IMR-90 (cell line): ENCODE measurements at regions not wholly inside any gene's neighbourhood (a gene's known extent, or its start where the extent isn't known, plus 50 kb on each side); places are given as distances from the start of the nearest gene placed in this dataset.

Source experiments
- ATAC-seq: fragments of 200-7000 bp; cut with Tn5 transposase; 2 replicates; pipeline ENCODE4 v1.9.1; 2020; ENCODE audit warnings: low read depth, mild to moderate bottlenecking, moderate library complexity
- BruUV-seq: library from RNA; stranded (reverse); fragments of 400-500 nt; replicated peaks from 2 replicates; lab custom pipeline; 2021; lab: Mats Ljungman, UMichigan
- CTCF ChIA-PET: fragments of 300-600 bp; formaldehyde crosslinking; extraction: SDS; loops from one replicate; lab custom pipeline; 2021; ENCODE audit warnings: antibody characterized with exemption; lab: Yijun Ruan, JAX
- POLR2A ChIA-PET: fragments of 300-600 bp; sonication (Branson Sonifier 250); formaldehyde crosslinking; loops from one replicate; lab custom pipeline; 2022; ENCODE audit warnings: antibody characterized with exemption; ENCODE audit not compliant: unreplicated experiment; lab: Charles Lee
- DNase-seq: peaks from one replicate; pipeline ENCODE4 v3.0.0; 2013
- H2AFZ ChIP-seq: replicated peaks from 2 replicates; pipeline ENCODE3; 2013; ENCODE audit warnings: low read length, mild to moderate bottlenecking; ENCODE audit not compliant: poor library complexity
- H2AK5ac ChIP-seq: 2 replicates; pipeline ENCODE4 v1.6.1; 2013; ENCODE audit warnings: low read depth, low read length, inconsistent platforms
- H2AK9ac ChIP-seq: replicated peaks from 2 replicates; pipeline ENCODE3; 2013; ENCODE audit warnings: mild to moderate bottlenecking, low read depth, low read length, moderate library complexity; ENCODE audit not compliant: poor library complexity
- H2BK120ac ChIP-seq: 2 replicates; pipeline ENCODE4 v1.6.1; 2013; ENCODE audit warnings: low read depth, low read length, inconsistent platforms
- H2BK15ac ChIP-seq: 3 replicates; pipeline ENCODE4 v1.6.1; 2013; ENCODE audit warnings: low read depth, low read length, inconsistent platforms
- H2BK20ac ChIP-seq: 2 replicates; pipeline ENCODE4 v1.6.1; 2013; ENCODE audit warnings: low read depth, mild to moderate bottlenecking, inconsistent platforms, low read length, moderate library complexity
- H2BK5ac ChIP-seq: 2 replicates; pipeline ENCODE4 v1.6.1; 2013; ENCODE audit warnings: mild to moderate bottlenecking, low read depth, low read length, inconsistent platforms; ENCODE audit not compliant: poor library complexity, severe bottlenecking
- H3K14ac ChIP-seq: replicated peaks from 2 replicates; pipeline ENCODE4 v1.6.1; 2013; ENCODE audit warnings: low read depth, low read length, inconsistent platforms
- H3K18ac ChIP-seq: 2 replicates; pipeline ENCODE4 v1.6.1; 2013; ENCODE audit warnings: low read depth, low read length, control low read depth
- H3K23ac ChIP-seq: 2 replicates; pipeline ENCODE4 v1.6.1; 2013; ENCODE audit warnings: low read depth, low read length, inconsistent platforms
- H3K27ac ChIP-seq: 2 replicates; pipeline ENCODE4 v1.5.1; 2013; ENCODE audit warnings: mild to moderate bottlenecking, control low read depth, low read length; ENCODE audit not compliant: insufficient read depth
- H3K27me3 ChIP-seq: 2 replicates; pipeline ENCODE4 v1.6.1; 2013; ENCODE audit warnings: low read length; ENCODE audit not compliant: control insufficient read depth, insufficient read depth
- H3K36me3 ChIP-seq: 2 replicates; pipeline ENCODE4 v1.6.1; 2013; ENCODE audit warnings: low read length, mixed read lengths; ENCODE audit not compliant: control insufficient read depth, insufficient read depth
- H3K4ac ChIP-seq: 2 replicates; pipeline ENCODE4 v1.6.1; 2013; ENCODE audit warnings: low read depth, low read length, inconsistent platforms
- H3K4me1 ChIP-seq: 2 replicates; pipeline ENCODE4 v1.6.1; 2013; ENCODE audit warnings: low read length, mixed read lengths; ENCODE audit not compliant: control insufficient read depth, insufficient read depth
- H3K4me2 ChIP-seq: 2 replicates; pipeline ENCODE4 v1.6.1; 2013; ENCODE audit warnings: low read depth, mild to moderate bottlenecking, control low read depth, low read length, moderate library complexity
- H3K4me3 ChIP-seq: 2 replicates; pipeline ENCODE4 v1.5.1; 2013; ENCODE audit warnings: low read depth, mild to moderate bottlenecking, control low read depth, low read length, moderate library complexity; ENCODE audit not compliant: insufficient read depth
- H3K56ac ChIP-seq: 2 replicates; pipeline ENCODE4 v1.6.1; 2013; ENCODE audit warnings: low read length, inconsistent platforms; ENCODE audit not compliant: insufficient read depth; ENCODE audit errors: extremely low read depth
- H3K79me1 ChIP-seq, 2 experiments: 2 replicates each; pipeline ENCODE4 v1.6.1; 2013; ENCODE audit warnings: low read length in 2 of 2, inconsistent platforms in 1 of 2, low read depth in 1 of 2
- H3K9ac ChIP-seq: 2 replicates; pipeline ENCODE4 v1.6.1; 2013; ENCODE audit warnings: low read depth, low read length, control low read depth
- H3K9me1 ChIP-seq: 2 replicates; pipeline ENCODE4 v1.6.1; 2013; ENCODE audit warnings: low read length, inconsistent platforms; ENCODE audit not compliant: insufficient read depth
- H3K9me3 ChIP-seq: 2 replicates; pipeline ENCODE4 v1.6.1; 2013; ENCODE audit warnings: low read length; ENCODE audit not compliant: control insufficient read depth, insufficient read depth
- H4K20me1 ChIP-seq: 2 replicates; pipeline ENCODE4 v1.6.1; 2013; ENCODE audit warnings: low read length, inconsistent platforms; ENCODE audit not compliant: insufficient read depth
- H4K5ac ChIP-seq: 2 replicates; pipeline ENCODE4 v1.6.1; 2013; ENCODE audit warnings: mild to moderate bottlenecking, low read depth, low read length, control low read depth
- H4K8ac ChIP-seq, 2 experiments: 2 replicates each; pipeline ENCODE4 v1.6.1; 2013; ENCODE audit warnings: low read depth in 2 of 2, low read length in 2 of 2, control low read depth in 1 of 2, inconsistent platforms in 1 of 2
- H4K91ac ChIP-seq: 2 replicates; pipeline ENCODE4 v1.6.1; 2013; ENCODE audit warnings: low read depth, low read length, inconsistent platforms; ENCODE audit not compliant: insufficient read depth
- BHLHE40 ChIP-seq: fragments of 150-350 bp; IDR thresholded peaks from 2 replicates; pipeline ENCODE4 v1.6.1; 2016; ENCODE audit warnings: mild to moderate bottlenecking, low read depth, low read length
- CHD1 ChIP-seq: IDR thresholded peaks from 2 replicates; pipeline ENCODE4 v1.6.1; 2012; ENCODE audit warnings: low read depth, low read length, improper control_type of control experiment
- ELK1 ChIP-seq: fragments of 150-350 bp; IDR thresholded peaks from 2 replicates; pipeline ENCODE4 v1.6.1; 2016; ENCODE audit warnings: low read depth, mild to moderate bottlenecking, low read length, moderate library complexity, borderline replicate concordance
- MAFK ChIP-seq: IDR thresholded peaks from 2 replicates; pipeline ENCODE4 v1.6.1; 2012; ENCODE audit warnings: low read depth, low read length, improper control_type of control experiment
- MAZ ChIP-seq: IDR thresholded peaks from 2 replicates; pipeline ENCODE4 v1.6.1; 2012; ENCODE audit warnings: low read depth, mild to moderate bottlenecking, low read length, improper control_type of control experiment, moderate library complexity, borderline replicate concordance
- POLR2A ChIP-seq: IDR thresholded peaks from 2 replicates; pipeline ENCODE4 v1.6.1; 2012; ENCODE audit warnings: mild to moderate bottlenecking, low read depth, low read length
- RAD21 ChIP-seq: IDR thresholded peaks from 2 replicates; pipeline ENCODE4 v1.6.1; 2012; ENCODE audit warnings: low read length, improper control_type of control experiment
- RCOR1 ChIP-seq: IDR thresholded peaks from 2 replicates; pipeline ENCODE4 v1.6.1; 2012; ENCODE audit warnings: mild to moderate bottlenecking, low read length, improper control_type of control experiment; ENCODE audit not compliant: insufficient replicate concordance
- RFX5 ChIP-seq: IDR thresholded peaks from 2 replicates; pipeline ENCODE4 v1.8.0; 2012; ENCODE audit warnings: low read depth, mild to moderate bottlenecking, low read length, moderate library complexity
- SMC3 ChIP-seq: fragments of 150-350 bp; IDR thresholded peaks from 2 replicates; pipeline ENCODE4 v1.6.1; 2016; ENCODE audit warnings: low read depth, mild to moderate bottlenecking, antibody characterized with exemption, low read length, moderate library complexity
- WGBS, 2 experiments: methylation state at CpG; one replicate each; pipeline versions ENCODE4 v1.1.5 to v1.1.7; 2013; ENCODE audit warnings: missing lambda C conversion rate in 2 of 2; ENCODE audit not compliant: insufficient read length in 1 of 2; ENCODE audit errors: extremely low coverage in 2 of 2; 5-methylcytosine and 5-hydroxymethylcytosine counted together
- dilution Hi-C: fragments of 300-500 bp; cut with HindIII; formaldehyde crosslinking; loops from one replicate; pipeline ENCODE4 v1.14.3; 2018; ENCODE audit warnings: low sequenced_read_pairs; ENCODE audit not compliant: unreplicated experiment
- in situ Hi-C: fragments of 300-500 bp; cut with MboI; formaldehyde crosslinking; loops from 3 replicates; pipeline ENCODE4 v1.14.3; 2019; ENCODE audit warnings: low sequenced_read_pairs, inconsistent platforms, mixed read lengths
- intact Hi-C: fragments of 100-400 bp; cut with micrococcal nuclease; formaldehyde crosslinking; loops from 2 replicates; pipeline ENCODE4 v1.10.0; 2022

DNA sequence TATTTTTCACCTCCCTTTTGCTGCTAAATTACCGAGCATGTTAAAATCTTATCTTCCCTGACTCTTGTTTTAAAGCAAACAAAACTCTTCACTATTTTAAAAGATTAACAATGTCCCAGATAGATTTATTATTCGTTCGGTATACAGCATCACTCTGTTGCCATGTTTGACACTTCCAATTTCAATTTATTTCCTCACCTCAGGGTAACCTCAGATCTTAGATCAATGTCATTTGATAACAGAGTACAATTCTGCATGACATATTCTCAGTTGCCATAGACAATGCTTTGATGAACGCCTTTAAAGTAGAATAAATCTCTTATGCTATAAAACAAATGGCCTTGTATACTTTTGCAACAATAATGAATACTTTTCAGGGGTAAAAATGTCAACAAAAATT lies 1078.1 kb upstream of the IGFBP7 start:
- Histone ChIP-seq H2BK15ac (no peak overlapping the region), H3K4ac (no peak overlapping the region)

More for the DNA sequence above, 1078.1 kb upstream of the IGFBP7 start:
- H2AFZ ChIP-seq, result no peak overlapping the region
- H4K91ac ChIP-seq, result no peak overlapping the region
- no peak overlapping the region for H3K14ac ChIP-seq
- intact Hi-C loops, result no loop called here
- H3K56ac ChIP-seq, result no peak overlapping the region
- H3K9me1 ChIP-seq, result no peaks in the 10 kb centered on the region
- no peak overlapping the region for H3K4me3 ChIP-seq
- no peak overlapping the region for H2BK5ac ChIP-seq
- H3K27me3 ChIP-seq, result no peaks in the 10 kb centered on the region
- H3K4me2 ChIP-seq, result no peak overlapping the region
- in situ Hi-C loops, result no loop called here
- WGBS, 2 experiments, result no CpG with 5 or more reads among the region's 4 CpGs
- H3K4me1 ChIP-seq, result no peaks in the 10 kb centered on the region
- DNase-seq, result no peak
- no peak overlapping the region for H2BK120ac ChIP-seq
- H2AK9ac ChIP-seq, result no peak overlapping the region
- TF ChIP-seq MAFK (no peak), MAZ (no peak), ELK1 (no peak), RFX5 (no peak), RCOR1 (no peak), SMC3 (no peak), RAD21 (no peak), BHLHE40 (no peak), POLR2A (no peak), CHD1 (no peak)
- no peaks in the 10 kb centered on the region for H4K20me1 ChIP-seq
- ATAC-seq, result no peak
- no peaks in the 10 kb centered on the region for H3K79me1 ChIP-seq
- no peaks in the 10 kb centered on the region for H3K36me3 ChIP-seq
- POLR2A ChIA-PET, result no interaction called here
- H3K9ac ChIP-seq, result no peak overlapping the region
- no peak overlapping the region for H3K23ac ChIP-seq
- peaks cover 9% of the 10 kb centered on the region for H3K9me3 ChIP-seq
- H4K8ac ChIP-seq, result no peak overlapping the region
- no peak overlapping the region for H2BK20ac ChIP-seq
- CTCF ChIA-PET, result no interaction called here
- H3K18ac ChIP-seq, result no peak overlapping the region
- BruUV-seq, result no TSS peak
- dilution Hi-C loops, result no loop called here
- H2AK5ac ChIP-seq, result no peak overlapping the region
- no peak overlapping the region for H4K5ac ChIP-seq
- H3K27ac ChIP-seq, result no peak overlapping the region
